GM12878 (cell line): ENCODE measurements at regions not wholly inside any gene's neighbourhood (a gene's known extent, or its start where the extent isn't known, plus 50 kb on each side); places are given as distances from the start of the nearest gene placed in this dataset.

Source experiments
- ATAC-seq: fragments of 200-7000 bp; cut with Tn5 transposase; 3 replicates; pipeline ENCODE4 v1.9.1; 2020; ENCODE audit warnings: mild to moderate bottlenecking, moderate library complexity
- BruUV-seq: library from RNA; stranded (reverse); fragments of 400-500 nt; replicated peaks from 2 replicates; lab custom pipeline; 2021; lab: Mats Ljungman, UMichigan
- CTCF ChIA-PET: fragments of 300-600 bp; sonication (Branson Sonifier 250); formaldehyde crosslinking; extraction: SDS; loops from one replicate; lab custom pipeline; 2021; ENCODE audit warnings: inconsistent platforms; lab: Yijun Ruan, JAX
- POLR2A ChIA-PET: fragments of 350-600 bp; formaldehyde crosslinking; extraction: SDS; loops from one replicate; lab custom pipeline; 2021; ENCODE audit warnings: inconsistent platforms; lab: Charles Lee
- RAD21 ChIA-PET: fragments of 300-600 bp; sonication (Branson Sonifier 250); formaldehyde crosslinking; loops from one replicate; lab custom pipeline; 2023; ENCODE audit warnings: antibody characterized with exemption; ENCODE audit not compliant: unreplicated experiment; lab: Charles Lee
- SMC1A ChIA-PET: fragments of 300-600 bp; sonication (Branson Sonifier 250); formaldehyde crosslinking; loops from one replicate; lab custom pipeline; 2023; ENCODE audit not compliant: unreplicated experiment, uncharacterized antibody; lab: Charles Lee
- DNase-seq: peaks from one replicate; pipeline ENCODE4 v3.0.0-alpha.2; 2011; ENCODE audit warnings: low read depth, low spot score
- FAIRE-seq: peaks from 3 replicates; lab custom pipeline; 2011; peaks lifted over from hg19 to GRCh38; lab: Jason Lieb, UNC
- H2AFZ ChIP-seq: 2 replicates; pipeline ENCODE4 v1.6.0; 2011; ENCODE audit warnings: low read depth, low read length, control low read depth; ENCODE audit not compliant: control insufficient read depth
- H3K27ac ChIP-seq: 2 replicates; pipeline ENCODE4 v1.5.1; 2011; ENCODE audit warnings: control low read depth; ENCODE audit not compliant: control insufficient read depth, insufficient read depth
- H3K27me3 ChIP-seq, 2 experiments: replicated peaks in 1 of 2; 2 replicates each; pipeline versions ENCODE4 v1.6.0 to v1.6.1; 2011; ENCODE audit warnings: low read length in 1 of 2; ENCODE audit not compliant: control insufficient read depth in 2 of 2, insufficient read depth in 2 of 2
- H3K36me3 ChIP-seq, 2 experiments: 2 replicates each; pipeline ENCODE4 v1.5.1; 2011; ENCODE audit warnings: low read length in 1 of 2; ENCODE audit not compliant: control insufficient read depth in 2 of 2, insufficient read depth in 2 of 2
- H3K4me1 ChIP-seq: 2 replicates; pipeline ENCODE4 v1.6.1; 2011; ENCODE audit warnings: mild to moderate bottlenecking, low read length, moderate library complexity, mixed read lengths; ENCODE audit not compliant: control insufficient read depth, insufficient read depth
- H3K4me2 ChIP-seq: 2 replicates; pipeline ENCODE4 v1.6.0; 2011; ENCODE audit warnings: control low read depth; ENCODE audit not compliant: control insufficient read depth, insufficient read depth
- H3K4me3 ChIP-seq: fragments of 200-600 bp; sonication (generic); 2 replicates; pipeline ENCODE4 v1.5.1; 2016
- H3K79me2 ChIP-seq: 2 replicates; pipeline ENCODE4 v1.6.0; 2011; ENCODE audit warnings: low read length; ENCODE audit not compliant: control insufficient read depth, insufficient read depth
- H3K9ac ChIP-seq: 2 replicates; pipeline ENCODE4 v1.8.0; 2011; ENCODE audit warnings: low read length, control low read depth, mixed read lengths; ENCODE audit not compliant: control insufficient read depth, insufficient read depth
- H3K9me3 ChIP-seq: replicated peaks from 3 replicates; pipeline ENCODE4 v1.5.1; 2011; ENCODE audit warnings: mild to moderate bottlenecking, low read length; ENCODE audit not compliant: control insufficient read depth, insufficient read depth
- H4K20me1 ChIP-seq: 2 replicates; pipeline ENCODE4 v1.6.0; 2011; ENCODE audit not compliant: control insufficient read depth, insufficient read depth
- BMI1 ChIP-seq: fragments of 450-650 bp; IDR thresholded peaks from 2 replicates; pipeline ENCODE4 v1.6.1; 2016; ENCODE audit warnings: mild to moderate bottlenecking, moderate library complexity, borderline replicate concordance
- EED ChIP-seq: sonication (generic); IDR thresholded peaks from 2 replicates; pipeline ENCODE4 v1.6.1; 2016; ENCODE audit warnings: antibody characterized with exemption, low read depth
- MEF2A ChIP-seq: IDR thresholded peaks from 2 replicates; pipeline ENCODE4 v1.6.1; 2011; ENCODE audit warnings: low read depth, mild to moderate bottlenecking, low read length, moderate library complexity; ENCODE audit not compliant: insufficient read depth
- POLR2AphosphoS2 ChIP-seq: IDR thresholded peaks from 2 replicates; pipeline ENCODE4 v1.6.1; 2011; ENCODE audit warnings: low read depth, mild to moderate bottlenecking, low read length, improper control_type of control experiment, moderate library complexity
- RUNX3 ChIP-seq: IDR thresholded peaks from 2 replicates; pipeline ENCODE4 v1.6.1; 2012; ENCODE audit warnings: low read length, inconsistent platforms
- SMAD5 ChIP-seq: IDR thresholded peaks from 2 replicates; pipeline ENCODE4 v1.6.1; 2016; ENCODE audit warnings: antibody characterized with exemption, low read depth
- SUPT20H ChIP-seq: IDR thresholded peaks from 2 replicates; pipeline ENCODE4 v1.6.1; 2011; ENCODE audit warnings: low read depth, mild to moderate bottlenecking, low read length, moderate library complexity, borderline replicate concordance; ENCODE audit not compliant: control insufficient read depth
- WGBS: methylation state at CpG from one replicate; pipeline ENCODE4 v1.1.6; 2016; ENCODE audit warnings: low lambda C conversion rate; ENCODE audit not compliant: insufficient replicate concordance, insufficient coverage; ENCODE audit errors: missing lambda C conversion rate; 5-methylcytosine and 5-hydroxymethylcytosine counted together
- in situ Hi-C: fragments of 300-500 bp; cut with MboI; formaldehyde crosslinking; loops from 9 replicates; pipeline ENCODE4 v1.14.3; 2018; ENCODE audit warnings: mixed read lengths
- intact Hi-C: fragments of 100-400 bp; cut with micrococcal nuclease; formaldehyde crosslinking; loops from one replicate; pipeline ENCODE4 v1.14.2; 2022; ENCODE audit not compliant: unreplicated experiment
- TF ChIP-seq, protein P1 (sequence below): IDR thresholded peaks from 2 replicates; pipeline ENCODE4 v1.6.1; 2012; ENCODE audit warnings: improper control_type of control experiment, low read depth, low read length; ENCODE audit not compliant: insufficient replicate concordance

DNA sequence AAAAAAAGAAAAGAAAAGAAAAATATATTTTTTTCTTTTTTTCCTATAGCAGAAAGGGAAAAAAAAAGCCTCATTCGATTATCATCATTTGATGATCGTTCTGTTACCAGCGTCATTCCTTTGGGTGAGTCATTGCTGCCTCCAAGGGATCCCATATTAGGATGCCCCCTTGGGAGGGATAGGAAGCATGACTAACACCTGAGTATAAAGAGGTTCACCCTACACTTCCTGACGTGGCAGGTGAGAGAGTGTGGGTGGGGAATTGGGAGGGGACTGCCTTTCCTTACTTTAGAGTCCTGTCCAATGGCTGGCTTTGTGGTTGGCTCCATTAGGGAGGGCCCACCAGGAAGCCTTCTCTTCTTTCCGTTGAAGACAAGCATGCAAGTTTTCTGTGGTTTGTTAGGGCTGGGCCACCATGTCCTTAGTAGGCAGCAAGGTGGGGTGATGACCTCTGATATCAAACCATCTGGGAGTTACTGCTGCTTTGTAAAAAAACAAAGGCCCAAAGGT is 56.1 kb upstream of the FUT8 start (continued):
- no peak for TF ChIP-seq SMAD5
- TF ChIP-seq POLR2AphosphoS2: no peak
- peak; percentile 66 for TF ChIP-seq RUNX3
- no peak for TF ChIP-seq BMI1
- no peak for TF ChIP-seq SUPT20H

DNA sequence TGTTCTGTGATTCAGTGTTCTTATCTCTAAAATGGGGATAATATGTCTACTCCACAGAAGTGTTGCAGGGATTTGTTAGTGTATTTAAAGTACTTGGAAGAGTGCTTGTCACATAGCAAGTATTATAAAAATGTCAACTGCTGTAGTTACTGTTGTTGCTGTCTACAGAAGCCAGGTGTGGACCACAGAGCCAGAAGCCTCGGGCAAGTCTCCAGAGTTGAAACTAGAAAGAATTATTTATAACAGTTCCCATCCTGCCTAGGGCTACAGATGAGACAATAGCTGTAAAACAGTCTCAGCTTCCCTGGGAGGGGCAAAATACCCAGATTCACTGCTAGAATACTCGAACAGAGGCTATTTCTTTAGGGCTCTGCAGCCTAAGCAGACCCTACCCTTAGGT is 55.4 kb upstream of the FUT8 start:
- no peak overlapping the region; the same call in 1 of the 2 replicates for H3K9ac ChIP-seq
- ChIA-PET SMC1A (interaction anchor here (0.9 to 11.3 kb wide), 4 partner anchors 9 to 70 kb away, joined by 3 to 135 read pairs (median 11); no protein-coding TSS in a partner anchor), CTCF (interaction anchor here (1.2 kb wide), 1 partner anchor 70 kb away, joined by 5 read pairs; no protein-coding TSS in a partner anchor), RAD21 (interaction anchor here (1.0 to 8.9 kb wide), 3 partner anchors 24 to 54 kb away, joined by 4 to 91 read pairs (median 7); no protein-coding TSS in a partner anchor), POLR2A (interaction anchor here (1.0 kb wide), 1 partner anchor 54 kb away, joined by 3 read pairs; no protein-coding TSS in a partner anchor)
- H3K27me3 ChIP-seq: no peaks in the 10 kb centered on the region
- peak overlapping the region; percentile 72 for H3K27ac ChIP-seq
- FAIRE-seq (peak; percentile 18), DNase-seq (no peak), ATAC-seq (peak; percentile 8; the same call in 1 of the 3 replicates)
- no peaks in the 10 kb centered on the region; the same call in none of the 2 replicates for H3K79me2 ChIP-seq
- in situ Hi-C loops (no loop called here), intact Hi-C loops (loop anchor here (2.0 to 5.0 kb wide), 2 partner anchors 56 to 190 kb away; partner anchors contain the start of gene FUT8)
- peak overlapping the region; percentile 39 for H3K4me2 ChIP-seq
- no peak overlapping the region for H3K4me3 ChIP-seq
- BruUV-seq: no TSS peak
- H4K20me1 ChIP-seq: no peaks in the 10 kb centered on the region
- H2AFZ ChIP-seq: no peak overlapping the region
- no peaks in the 10 kb centered on the region; the same call in 2 of the 3 replicates for H3K9me3 ChIP-seq
- 0 out of 2 replicates have a peak, but pooled peaks have one; percentile 45 for TF ChIP-seq EED
- peak; percentile 13; the same call in 1 of the 2 replicates for TF ChIP-seq RUNX3
- TF ChIP-seq, protein P1, sequence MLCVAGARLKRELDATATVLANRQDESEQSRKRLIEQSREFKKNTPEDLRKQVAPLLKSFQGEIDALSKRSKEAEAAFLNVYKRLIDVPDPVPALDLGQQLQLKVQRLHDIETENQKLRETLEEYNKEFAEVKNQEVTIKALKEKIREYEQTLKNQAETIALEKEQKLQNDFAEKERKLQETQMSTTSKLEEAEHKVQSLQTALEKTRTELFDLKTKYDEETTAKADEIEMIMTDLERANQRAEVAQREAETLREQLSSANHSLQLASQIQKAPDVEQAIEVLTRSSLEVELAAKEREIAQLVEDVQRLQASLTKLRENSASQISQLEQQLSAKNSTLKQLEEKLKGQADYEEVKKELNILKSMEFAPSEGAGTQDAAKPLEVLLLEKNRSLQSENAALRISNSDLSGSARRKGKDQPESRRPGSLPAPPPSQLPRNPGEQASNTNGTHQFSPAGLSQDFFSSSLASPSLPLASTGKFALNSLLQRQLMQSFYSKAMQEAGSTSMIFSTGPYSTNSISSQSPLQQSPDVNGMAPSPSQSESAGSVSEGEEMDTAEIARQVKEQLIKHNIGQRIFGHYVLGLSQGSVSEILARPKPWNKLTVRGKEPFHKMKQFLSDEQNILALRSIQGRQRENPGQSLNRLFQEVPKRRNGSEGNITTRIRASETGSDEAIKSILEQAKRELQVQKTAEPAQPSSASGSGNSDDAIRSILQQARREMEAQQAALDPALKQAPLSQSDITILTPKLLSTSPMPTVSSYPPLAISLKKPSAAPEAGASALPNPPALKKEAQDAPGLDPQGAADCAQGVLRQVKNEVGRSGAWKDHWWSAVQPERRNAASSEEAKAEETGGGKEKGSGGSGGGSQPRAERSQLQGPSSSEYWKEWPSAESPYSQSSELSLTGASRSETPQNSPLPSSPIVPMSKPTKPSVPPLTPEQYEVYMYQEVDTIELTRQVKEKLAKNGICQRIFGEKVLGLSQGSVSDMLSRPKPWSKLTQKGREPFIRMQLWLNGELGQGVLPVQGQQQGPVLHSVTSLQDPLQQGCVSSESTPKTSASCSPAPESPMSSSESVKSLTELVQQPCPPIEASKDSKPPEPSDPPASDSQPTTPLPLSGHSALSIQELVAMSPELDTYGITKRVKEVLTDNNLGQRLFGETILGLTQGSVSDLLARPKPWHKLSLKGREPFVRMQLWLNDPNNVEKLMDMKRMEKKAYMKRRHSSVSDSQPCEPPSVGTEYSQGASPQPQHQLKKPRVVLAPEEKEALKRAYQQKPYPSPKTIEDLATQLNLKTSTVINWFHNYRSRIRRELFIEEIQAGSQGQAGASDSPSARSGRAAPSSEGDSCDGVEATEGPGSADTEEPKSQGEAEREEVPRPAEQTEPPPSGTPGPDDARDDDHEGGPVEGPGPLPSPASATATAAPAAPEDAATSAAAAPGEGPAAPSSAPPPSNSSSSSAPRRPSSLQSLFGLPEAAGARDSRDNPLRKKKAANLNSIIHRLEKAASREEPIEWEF: no peak
- TF ChIP-seq MEF2A: 0 out of 2 replicates have a peak, but pooled peaks have one; percentile 12
- H3K4me1 ChIP-seq: peaks cover 62% of the 10 kb centered on the region
- WGBS: 2% methylated on average over 2 of the region's 2 CpGs
- no peaks in the 10 kb centered on the region for H3K36me3 ChIP-seq
